ENCODE measurements at regions not wholly inside any gene's neighbourhood (a gene's known extent, or its start where the extent isn't known, plus 50 kb on each side); places are given as distances from the start of the nearest gene placed in this dataset.
"Not testable (repeated sequence)": the region's sequence is repeated elsewhere in the genome, so short reads cannot be mapped to it uniquely, and the experiment has no call there.

GRCh38 chr3:147471741-147472140 lies 62.6 kb downstream of the ZIC1 start:
- no peak for DNase-seq

DNA sequence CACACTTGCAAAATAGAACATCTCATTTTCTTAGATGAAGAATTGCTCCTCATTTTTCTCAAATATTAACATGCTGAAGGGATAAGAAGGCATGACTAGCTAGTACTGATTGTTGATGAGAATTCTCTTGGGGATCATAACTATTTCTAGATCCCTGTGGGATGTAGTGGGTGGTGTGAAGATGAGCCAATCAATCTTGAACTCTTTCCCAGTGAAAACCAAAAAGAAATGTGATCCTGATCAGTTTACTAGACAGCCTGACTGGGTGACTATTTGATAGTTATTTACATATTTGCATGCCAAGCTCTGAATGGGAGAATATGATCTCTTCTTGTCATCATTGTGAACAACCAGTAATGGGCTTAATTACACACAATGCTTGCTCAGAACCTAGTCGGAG lies 63.7 kb downstream of the ZIC1 start:
- DNase-seq, result no peak

- DNase-seq, result no peak
Measured at GRCh38 chr3:147483145-147483544, 74.0 kb downstream of the ZIC1 start.

GRCh38 chr3:147483578-147483977 lies 74.4 kb downstream of the ZIC1 start:
- DNase-seq, result no peak

GRCh38 chr3:147493065-147493464 lies 83.9 kb downstream of the ZIC1 start:
- DNase-seq, result no peak

DNA sequence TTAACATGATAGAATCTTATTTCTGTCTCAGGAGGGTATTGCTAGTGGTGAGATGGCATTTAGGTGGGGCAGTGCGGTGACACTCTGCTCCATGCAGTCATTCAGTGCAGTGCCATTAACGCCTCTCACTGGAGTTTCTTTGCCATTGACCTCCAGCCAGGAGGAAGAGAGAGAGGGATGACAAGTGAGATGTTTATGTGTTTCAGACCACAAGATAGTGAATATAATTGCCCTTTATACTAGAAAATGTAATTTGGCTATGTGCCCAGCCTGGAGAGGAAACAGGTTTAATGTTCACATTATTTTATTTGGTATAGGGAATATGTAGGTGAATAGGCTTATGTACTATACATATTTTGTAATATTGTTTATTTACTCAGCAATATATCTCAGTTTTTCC lies 84.5 kb downstream of the ZIC1 start:
- no peak for DNase-seq

GRCh38 chr3:147497286-147497685 lies 88.1 kb downstream of the ZIC1 start:
- DNase-seq, result no peak

DNA sequence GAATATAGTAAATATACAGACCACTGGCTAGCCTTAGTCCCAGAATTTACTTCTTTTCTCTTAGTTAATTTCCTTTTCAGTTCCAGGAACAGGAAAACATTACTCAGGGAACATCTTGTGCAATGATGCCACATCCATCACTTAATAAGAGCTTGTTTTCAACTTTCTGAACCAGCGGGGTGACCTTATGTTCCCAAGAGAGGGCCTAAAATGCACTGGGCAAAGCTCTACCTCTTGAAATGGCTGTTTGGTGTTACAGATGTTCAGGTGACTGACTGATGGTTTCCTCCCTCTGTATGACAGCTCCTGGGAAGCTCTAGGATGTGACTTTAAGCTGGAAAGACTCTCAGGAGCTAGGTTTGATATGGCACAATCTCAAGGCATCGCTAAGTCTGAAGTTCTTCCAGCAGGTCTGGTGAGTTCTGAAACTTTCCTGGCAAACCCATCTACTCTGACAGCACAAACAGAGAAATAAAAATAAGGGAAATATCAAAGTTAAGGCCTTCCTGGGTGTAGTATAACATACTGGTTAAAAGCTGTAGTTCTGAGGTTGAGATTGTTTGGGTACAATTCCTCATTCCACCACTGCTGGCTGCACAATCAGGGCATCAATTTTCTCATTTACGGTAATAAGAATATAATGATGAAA lies 98.6 kb downstream of the ZIC1 start:
- DNase-seq, result no peak

DNA sequence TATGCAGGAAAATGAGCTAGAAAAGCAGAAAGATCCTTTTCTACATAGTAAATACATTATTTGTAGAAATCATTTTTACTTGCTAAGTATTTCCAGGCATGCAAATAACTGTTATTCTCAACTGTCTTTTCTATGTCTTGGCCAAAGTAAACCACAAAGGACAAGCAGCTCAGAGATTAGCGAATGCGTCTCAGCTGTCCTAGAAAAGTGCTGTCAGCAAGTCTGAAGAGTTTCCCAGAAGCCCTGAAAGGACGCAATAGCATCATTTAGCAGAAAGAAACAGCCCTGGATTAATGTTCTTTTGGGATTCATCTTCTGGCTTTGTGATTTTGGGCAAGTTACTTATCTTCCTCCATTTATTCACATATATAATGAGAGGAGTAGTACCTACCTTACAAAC lies 100.3 kb downstream of the ZIC1 start:
- no peak for DNase-seq

DNA sequence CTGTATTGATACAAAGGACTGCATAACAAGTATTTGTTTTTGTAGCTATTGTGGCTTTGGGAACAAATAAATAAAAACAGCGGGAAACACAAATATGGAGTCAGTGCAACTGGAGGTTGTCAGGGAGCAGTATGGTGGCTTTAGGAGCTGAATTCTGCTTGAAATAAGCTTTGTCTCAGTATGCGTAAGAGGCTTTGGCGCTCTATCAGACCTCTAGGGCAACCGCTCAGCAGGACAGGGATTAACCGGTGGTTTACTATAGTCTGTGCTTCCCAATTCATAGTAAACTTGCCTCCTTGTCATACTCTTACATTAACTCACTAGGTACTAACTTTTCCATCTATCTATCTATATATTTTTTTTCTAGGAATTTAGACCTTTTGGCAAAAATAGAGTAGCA lies 104.6 kb downstream of the ZIC1 start:
- no peak for DNase-seq

DNA sequence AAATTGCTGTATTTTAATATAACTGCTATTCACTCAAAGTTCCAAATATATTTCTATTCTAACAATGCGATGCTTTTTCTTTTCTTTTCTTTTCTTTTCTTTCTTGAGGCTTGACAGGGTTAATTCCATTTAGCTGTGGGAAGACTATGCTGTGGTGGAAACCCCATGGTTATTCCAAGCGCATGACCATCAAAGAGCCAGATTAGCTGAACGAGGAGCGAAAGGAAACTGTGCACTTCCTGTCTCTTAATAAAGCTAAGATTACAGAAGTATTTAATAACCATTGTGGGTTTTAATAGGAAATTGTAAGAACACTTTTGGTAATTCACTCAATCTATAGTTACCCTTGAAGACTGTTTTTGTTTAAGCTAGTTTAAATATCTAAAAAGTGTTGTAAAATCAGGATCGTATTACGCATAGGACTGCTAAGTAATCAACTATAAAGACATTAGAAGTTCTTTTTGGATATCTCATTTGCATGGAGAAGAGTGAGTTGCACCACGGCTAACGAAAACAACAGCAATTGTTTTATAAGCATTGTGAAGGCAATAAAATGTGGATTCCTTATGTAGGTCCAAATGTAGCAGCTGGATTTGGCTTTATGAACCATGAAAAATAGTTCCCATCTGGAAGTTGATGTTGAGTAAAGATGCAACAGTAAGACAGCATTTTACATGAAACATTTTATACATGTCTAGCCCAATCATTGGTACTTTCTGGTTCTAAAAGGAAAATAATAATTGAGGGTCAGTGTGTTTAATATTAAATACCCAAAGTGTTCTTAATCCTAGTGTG lies 105.4 kb downstream of the ZIC1 start:
- DNase-seq, result no peak

GRCh38 chr3:147518465-147518864 lies 109.3 kb downstream of the ZIC1 start:
- no peak for DNase-seq

DNA sequence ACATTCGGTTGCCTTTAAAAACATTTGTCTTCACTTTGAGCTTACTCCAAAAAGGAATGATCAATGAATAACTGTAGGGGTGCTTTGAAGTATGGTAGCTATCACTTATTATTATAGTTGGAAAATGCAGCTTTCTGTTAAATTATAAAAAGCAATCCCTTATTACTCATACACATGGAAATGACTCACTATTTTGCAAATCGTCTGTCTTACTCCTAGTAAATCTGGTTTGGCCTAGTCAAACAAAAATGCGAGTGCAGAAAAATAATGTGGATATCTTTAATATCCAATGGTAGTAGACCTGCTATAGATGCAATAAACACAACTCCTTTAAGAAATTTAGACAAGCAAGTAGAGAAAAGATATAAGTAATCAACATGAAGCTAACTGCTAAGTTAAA lies 112.5 kb downstream of the ZIC1 start:
- DNase-seq, result no peak

DNA sequence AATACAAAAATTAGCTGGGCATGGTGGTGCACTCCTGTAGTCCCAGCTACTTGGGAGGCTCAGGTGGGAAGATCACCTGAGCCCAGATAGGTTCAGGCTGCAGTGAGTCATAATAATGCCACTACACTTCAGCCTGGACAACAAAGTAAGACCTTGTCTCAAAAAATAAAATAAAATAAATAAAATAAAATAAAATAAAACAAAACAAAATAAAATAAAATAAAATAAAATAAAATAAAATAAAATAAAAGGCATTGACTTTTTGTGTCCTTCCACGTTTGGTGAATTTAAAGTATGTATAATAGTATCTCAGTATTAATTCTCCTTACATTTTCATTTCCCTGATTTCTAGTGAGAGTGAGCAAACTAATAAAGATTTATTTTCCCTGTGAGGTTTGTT lies 113.6 kb downstream of the ZIC1 start:
- not testable (repeated sequence) for DNase-seq

GRCh38 chr3:147529551-147529950 lies 120.4 kb downstream of the ZIC1 start:
- no peak for DNase-seq

DNA sequence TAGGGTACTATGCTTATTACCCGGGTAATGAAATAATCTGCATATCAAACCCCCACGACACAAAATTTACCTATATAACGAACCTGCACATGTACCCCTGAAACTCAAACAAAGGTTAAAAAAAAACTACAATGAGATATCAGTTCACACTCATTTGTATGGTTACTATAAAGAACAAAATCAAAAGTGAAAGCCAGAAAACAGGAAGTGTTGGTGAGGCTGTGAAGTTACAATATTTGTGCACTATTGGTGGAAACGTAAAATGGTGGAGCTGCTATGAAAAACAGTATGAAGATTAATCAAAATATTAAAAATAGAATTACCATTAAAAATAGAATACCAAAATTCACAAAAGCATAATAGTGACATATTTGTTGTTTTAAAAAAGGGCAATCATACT lies 128.9 kb downstream of the ZIC1 start:
- no peak for DNase-seq

- DNase-seq, result no peak
Measured at GRCh38 chr3:147540921-147541320, 131.8 kb downstream of the ZIC1 start.

DNA sequence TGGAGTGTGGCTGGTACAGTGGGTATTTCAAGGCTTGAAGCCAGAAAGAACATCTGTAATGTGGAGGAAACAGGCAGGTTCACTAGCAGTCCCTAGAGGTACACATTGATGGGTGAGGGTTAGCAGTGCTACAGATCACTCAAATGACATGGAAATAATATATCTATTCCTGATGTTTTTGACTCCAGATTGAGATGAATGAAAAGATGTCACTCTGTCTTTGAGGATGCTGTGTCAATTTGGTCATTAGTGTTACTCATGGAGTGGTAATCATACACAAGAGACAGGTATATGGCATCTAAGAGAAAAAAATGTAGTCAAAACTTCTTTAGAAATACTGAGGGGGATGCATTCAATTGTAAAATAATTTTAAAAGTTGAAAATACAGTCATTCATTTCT lies 135.1 kb downstream of the ZIC1 start:
- DNase-seq, result no peak

DNA sequence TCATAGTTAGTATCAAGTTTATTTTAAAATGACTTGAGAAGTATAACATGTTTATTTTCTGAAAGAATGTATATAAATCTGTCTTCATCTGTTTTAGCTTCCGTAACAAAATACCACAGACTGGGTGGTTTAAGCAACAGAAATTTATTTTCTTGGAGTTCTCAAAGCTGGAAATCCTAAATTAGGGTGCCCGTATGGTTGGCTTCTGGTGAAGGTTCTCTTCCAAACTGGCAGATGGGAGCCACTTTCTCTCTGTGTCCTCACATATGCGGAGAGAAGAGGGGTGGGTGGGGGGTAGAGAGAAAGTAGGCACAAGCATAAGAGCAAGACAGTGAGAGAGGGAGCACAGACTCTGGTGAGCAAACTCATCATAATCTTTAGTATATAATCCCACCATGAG lies 142.3 kb downstream of the ZIC1 start:
- no peak for DNase-seq

- DNase-seq, result no peak
Measured at GRCh38 chr3:147554332-147554731, 145.2 kb downstream of the ZIC1 start.

DNA sequence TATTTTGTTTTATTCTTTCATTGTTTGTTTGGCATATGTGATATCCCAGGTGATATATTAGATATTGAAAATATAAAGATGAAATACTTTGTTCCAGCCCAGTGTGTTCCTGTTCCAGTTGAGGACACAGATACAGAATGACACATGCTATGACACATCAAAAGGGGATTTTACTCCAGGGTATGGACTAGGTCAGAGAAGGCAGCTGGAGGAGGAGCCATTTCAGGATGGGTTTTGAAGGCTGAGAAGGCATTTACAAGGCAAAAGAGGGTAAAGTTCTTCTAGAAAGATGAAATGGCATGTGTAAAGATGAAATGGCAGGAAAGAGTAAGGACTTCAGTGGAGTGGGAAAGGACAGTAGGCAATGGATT lies 163.8 kb downstream of the ZIC1 start:
- no peak for DNase-seq

DNA sequence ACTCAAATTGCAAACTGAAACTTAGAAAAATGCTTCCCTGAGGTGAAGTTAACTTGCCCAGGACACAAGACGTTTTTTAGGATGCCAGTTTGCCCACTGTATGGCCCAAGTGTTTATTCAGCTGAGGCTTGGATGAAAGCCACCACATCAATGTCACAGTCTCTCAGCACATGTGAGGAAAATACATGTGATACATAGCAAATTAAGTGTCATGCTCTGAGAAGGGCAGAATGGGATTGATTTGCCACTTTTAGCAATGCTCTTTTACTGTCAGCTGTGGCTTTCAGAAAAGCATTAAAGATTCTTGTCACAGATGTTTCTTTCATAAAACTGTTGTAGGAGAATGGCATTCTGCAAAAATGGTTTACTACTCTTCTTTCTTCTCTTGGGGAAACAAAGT lies 165.5 kb downstream of the ZIC1 start:
- DNase-seq, result no peak

GRCh38 chr3:147575391-147575790 lies 166.2 kb downstream of the ZIC1 start:
- DNase-seq, result no peak

GRCh38 chr3:147582642-147583041 lies 173.5 kb downstream of the ZIC1 start:
- DNase-seq, result no peak

DNA sequence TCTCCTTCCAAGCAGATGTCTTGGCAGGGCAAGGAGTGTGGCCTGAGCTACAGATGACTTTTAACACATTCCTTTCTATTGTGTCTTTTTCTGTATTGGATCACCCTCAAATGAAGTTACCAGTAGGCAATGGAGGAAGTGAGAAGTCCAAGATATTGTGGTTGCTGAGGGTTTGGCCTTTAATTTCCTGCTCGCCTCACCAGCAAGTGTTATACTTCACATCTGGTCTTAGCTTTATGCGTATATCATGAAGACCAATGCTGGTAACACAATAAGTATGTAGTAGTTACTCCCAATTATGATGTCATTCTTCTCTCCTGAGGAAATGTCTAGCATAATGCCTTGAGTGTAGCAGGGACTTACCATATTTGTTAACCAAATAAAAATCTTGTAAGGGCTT lies 179.9 kb downstream of the ZIC1 start:
- no peak for DNase-seq
